Mucosa of descending colon (tissue), 3 donors: ENCODE measurements at regions not wholly inside any gene's neighbourhood (a gene's known extent, or its start where the extent isn't known, plus 50 kb on each side); places are given as distances from the start of the nearest gene placed in this dataset.

Source experiments
- ATAC-seq: fragments of 200-7000 bp; cut with Tn5 transposase; one replicate; pipeline ENCODE4 v1.9.1; 2020; ENCODE audit warnings: mild to moderate bottlenecking, moderate library complexity
- DNase-seq, 3 donors: peaks; one replicate each; pipeline ENCODE4 v3.0.0-alpha.2; 2020
- H3K36me3 ChIP-seq: fragments of 200-600 bp; one replicate; pipeline ENCODE4 v1.8.0; 2021; ENCODE audit warnings: low read depth, mild to moderate bottlenecking
- H3K4me1 ChIP-seq: fragments of 200-600 bp; one replicate; pipeline ENCODE4 v1.8.0; 2021; ENCODE audit warnings: low read depth, mild to moderate bottlenecking
- H3K4me3 ChIP-seq: fragments of 200-600 bp; one replicate; pipeline ENCODE4 v1.8.0; 2021; ENCODE audit warnings: mild to moderate bottlenecking
- H3K9me3 ChIP-seq: fragments of 200-600 bp; one replicate; pipeline ENCODE4 v1.8.0; 2021; ENCODE audit warnings: mild to moderate bottlenecking
- intact Hi-C, 2 donors: fragments of 100-400 bp; cut with DNase I in 1 of 2; cut with micrococcal nuclease in 1 of 2; formaldehyde crosslinking; loops; one replicate each; pipeline versions ENCODE4 v1.11.0 to v1.11.1; 2022; cut with DNase I, micrococcal nuclease
- TF ChIP-seq, protein P1 (sequence below): fragments of 200-600 bp; IDR thresholded peaks from one replicate; pipeline ENCODE4 v1.8.0; 2022; ENCODE audit warnings: antibody characterized with exemption, mild to moderate bottlenecking
- donor health status: DM: no; HTN: no; CAD: no; lungs with moderate emphysema.
- donor health status: DM: no; HTN: no; CAD: no.
- donor health status: DM: no; HTN: yes; CAD: no.

DNA sequence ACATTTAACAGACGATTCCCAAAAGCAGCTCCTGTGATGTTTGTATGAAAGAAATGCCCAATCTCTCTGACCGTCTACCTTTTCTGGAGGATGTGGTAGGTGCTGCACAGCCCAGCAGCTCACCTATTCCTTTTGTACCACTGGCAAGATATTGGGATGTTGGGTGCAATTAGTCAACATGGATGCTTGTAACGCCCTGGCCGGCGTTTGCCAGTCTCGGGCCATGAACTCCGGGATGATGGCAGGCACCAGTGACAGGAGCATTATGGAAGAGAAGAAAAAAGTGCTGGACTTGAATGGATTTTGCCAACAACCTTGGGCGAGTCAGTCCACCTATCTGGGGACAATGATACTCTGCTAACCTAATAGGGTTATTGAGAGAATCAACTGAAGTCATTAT is 69.0 kb upstream of the ZNF438 start:
- DNase-seq (no peak), ATAC-seq (no peak)
- intact Hi-C loops = no loop called here
- peaks cover 13% of the 10 kb centered on the region for H3K4me1 ChIP-seq
- TF ChIP-seq, protein P1, sequence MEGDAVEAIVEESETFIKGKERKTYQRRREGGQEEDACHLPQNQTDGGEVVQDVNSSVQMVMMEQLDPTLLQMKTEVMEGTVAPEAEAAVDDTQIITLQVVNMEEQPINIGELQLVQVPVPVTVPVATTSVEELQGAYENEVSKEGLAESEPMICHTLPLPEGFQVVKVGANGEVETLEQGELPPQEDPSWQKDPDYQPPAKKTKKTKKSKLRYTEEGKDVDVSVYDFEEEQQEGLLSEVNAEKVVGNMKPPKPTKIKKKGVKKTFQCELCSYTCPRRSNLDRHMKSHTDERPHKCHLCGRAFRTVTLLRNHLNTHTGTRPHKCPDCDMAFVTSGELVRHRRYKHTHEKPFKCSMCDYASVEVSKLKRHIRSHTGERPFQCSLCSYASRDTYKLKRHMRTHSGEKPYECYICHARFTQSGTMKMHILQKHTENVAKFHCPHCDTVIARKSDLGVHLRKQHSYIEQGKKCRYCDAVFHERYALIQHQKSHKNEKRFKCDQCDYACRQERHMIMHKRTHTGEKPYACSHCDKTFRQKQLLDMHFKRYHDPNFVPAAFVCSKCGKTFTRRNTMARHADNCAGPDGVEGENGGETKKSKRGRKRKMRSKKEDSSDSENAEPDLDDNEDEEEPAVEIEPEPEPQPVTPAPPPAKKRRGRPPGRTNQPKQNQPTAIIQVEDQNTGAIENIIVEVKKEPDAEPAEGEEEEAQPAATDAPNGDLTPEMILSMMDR = no peak
- no peaks in the 10 kb centered on the region for H3K36me3 ChIP-seq
- H3K4me3 ChIP-seq = no peak overlapping the region
- H3K9me3 ChIP-seq = no peaks in the 10 kb centered on the region

DNA sequence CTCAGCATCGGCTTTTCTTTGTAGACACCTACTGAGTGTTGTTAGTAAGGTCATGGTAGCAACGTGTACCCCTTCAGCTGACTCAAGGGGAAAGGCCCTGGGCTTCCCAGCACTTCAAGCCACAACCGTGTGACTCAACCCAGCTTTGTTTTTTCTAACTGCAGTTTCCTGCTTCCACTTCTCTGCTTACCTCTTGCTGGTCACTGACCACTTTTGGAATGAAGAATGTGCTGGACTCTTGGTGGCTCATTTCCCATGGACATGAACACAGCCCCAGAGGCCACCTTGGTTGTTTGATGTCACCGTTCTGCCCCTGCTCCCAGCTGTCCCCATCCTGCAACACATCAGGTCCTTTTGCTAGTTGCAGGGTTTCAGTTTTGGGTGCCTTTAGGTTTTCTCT is 69.5 kb upstream of the ZNF438 start:
- no peak overlapping the region for H3K4me3 ChIP-seq
- peaks cover 13% of the 10 kb centered on the region for H3K4me1 ChIP-seq
- H3K36me3 ChIP-seq = no peaks in the 10 kb centered on the region
- DNase-seq (no peak), ATAC-seq (peak; percentile 71)
- no peaks in the 10 kb centered on the region for H3K9me3 ChIP-seq
- TF ChIP-seq, protein P1 = no peak
- intact Hi-C loops = no loop called here

DNA sequence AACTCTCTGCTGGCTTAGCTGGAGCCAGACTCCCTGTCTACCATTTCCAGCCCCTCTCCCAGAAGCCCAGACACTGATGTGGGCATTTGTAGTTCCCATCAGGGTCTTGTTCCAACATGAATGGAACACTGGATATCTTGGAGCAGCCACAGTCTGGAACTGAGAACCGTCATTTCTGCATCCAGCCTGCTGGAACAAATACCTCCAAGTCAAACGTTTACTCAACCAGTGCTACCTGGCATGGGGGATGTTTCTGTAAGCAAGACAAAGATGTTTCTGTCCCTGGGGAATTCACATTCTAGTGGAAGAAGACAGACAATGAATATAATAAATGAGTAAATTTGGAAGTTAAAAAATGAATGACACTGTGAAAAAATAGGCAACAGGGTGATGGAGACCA is 70.8 kb upstream of the ZNF438 start:
- TF ChIP-seq, protein P1 = no peak
- Histone ChIP-seq H3K4me3 (no peak overlapping the region), H3K9me3 (no peaks in the 10 kb centered on the region), H3K36me3 (no peaks in the 10 kb centered on the region), H3K4me1 (peaks cover 13% of the 10 kb centered on the region)
- intact Hi-C loops = no loop called here
- no peak for ATAC-seq
- DNase-seq = no peak

DNA sequence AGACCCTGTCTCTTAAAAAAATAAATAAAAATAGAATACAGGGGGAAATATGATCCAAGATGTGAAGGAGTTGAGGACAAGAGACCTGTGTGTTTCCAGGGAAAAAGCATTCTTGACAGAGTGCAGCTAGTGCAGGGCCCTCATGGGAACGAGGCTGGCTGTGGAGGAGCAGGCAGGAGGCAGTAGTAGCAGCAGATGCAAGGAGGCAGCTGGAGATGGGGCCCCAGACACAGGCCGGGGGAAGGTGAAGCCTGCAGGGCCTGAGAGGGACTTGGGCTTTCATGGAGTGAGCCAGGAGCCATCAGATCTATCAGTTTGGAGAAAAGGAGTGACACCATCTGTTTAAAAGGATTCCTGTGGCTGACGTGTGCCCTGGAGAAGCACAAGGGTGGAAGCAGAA is 71.4 kb upstream of the ZNF438 start:
- Histone ChIP-seq H3K36me3 (no peaks in the 10 kb centered on the region), H3K4me3 (no peak overlapping the region), H3K9me3 (no peaks in the 10 kb centered on the region), H3K4me1 (peaks cover 13% of the 10 kb centered on the region)
- DNase-seq (no peak), ATAC-seq (no peak)
- intact Hi-C loops = no loop called here
- TF ChIP-seq, protein P1 = no peak

DNA sequence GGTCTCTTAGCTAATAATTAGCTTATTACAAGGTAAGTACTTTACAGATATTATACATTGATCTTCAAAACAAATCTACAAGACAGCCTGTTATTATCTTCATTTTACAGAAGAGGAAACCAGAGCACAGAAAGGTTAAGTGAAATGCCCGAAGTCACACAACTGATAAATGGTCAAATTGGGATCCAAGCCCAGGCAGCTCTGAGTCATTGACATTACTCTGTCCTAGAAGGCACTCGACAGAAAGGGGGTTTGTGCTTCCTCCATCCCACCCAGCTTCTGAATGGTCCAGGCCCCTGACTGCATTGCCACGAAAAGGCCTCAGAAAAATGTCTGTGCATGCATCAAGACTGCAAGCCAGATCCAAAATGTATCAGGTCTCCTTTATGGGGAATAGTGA is 81.3 kb upstream of the ZNF438 start:
- no peak overlapping the region for H3K4me3 ChIP-seq
- TF ChIP-seq, protein P1 = no peak
- H3K4me1 ChIP-seq = no peaks in the 10 kb centered on the region
- intact Hi-C loops = no loop called here
- ATAC-seq = no peak
- H3K9me3 ChIP-seq = no peaks in the 10 kb centered on the region
- DNase-seq = no peak
- no peaks in the 10 kb centered on the region for H3K36me3 ChIP-seq

DNA sequence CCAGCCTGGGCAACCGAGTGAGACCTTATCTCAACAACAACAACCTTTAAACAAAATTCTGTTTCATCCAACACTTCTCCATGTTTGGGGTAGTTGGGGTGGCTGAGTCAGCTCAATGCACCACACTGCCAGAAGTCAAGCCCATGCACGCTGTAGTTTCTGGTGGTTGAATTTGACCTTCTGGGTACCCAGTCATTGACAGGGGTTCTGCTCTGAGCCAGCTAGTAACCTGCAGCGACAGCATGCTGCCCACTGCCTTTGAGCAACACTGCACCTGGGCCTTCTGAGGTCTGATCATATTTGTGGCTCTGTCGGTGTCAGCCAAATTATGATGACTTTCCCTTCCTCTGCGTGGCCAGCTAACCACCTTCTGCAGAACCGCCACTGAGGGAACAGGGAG is 84.6 kb upstream of the ZNF438 start:
- Histone ChIP-seq H3K9me3 (no peaks in the 10 kb centered on the region), H3K36me3 (no peaks in the 10 kb centered on the region), H3K4me3 (no peak overlapping the region), H3K4me1 (no peaks in the 10 kb centered on the region)
- ATAC-seq (no peak), DNase-seq (no peak)
- TF ChIP-seq, protein P1 = no peak
- intact Hi-C loops = no loop called here
